ENCODE measurements at regions not wholly inside any gene's neighbourhood (a gene's known extent, or its start where the extent isn't known, plus 50 kb on each side); places are given as distances from the start of the nearest gene placed in this dataset.

DNA sequence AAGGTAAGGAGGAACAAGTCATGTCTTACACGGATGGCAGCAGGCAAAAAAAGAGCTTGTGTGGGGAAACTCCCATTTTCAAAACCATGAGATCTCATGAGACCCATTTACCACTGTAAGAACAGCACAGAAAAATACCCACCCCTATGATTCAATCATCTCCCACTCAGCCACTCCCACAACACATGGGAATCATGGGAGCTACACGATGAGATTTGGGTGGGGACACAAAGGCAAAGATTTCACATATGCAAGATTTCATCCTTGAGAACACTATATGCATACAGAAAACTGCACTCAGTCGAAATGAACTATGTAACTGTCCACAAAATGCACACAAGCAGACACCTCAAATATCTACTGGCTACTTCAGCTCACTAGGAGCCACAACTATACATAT lies 480.6 kb upstream of the BTBD3 start:
- DNase-seq = no peak

DNA sequence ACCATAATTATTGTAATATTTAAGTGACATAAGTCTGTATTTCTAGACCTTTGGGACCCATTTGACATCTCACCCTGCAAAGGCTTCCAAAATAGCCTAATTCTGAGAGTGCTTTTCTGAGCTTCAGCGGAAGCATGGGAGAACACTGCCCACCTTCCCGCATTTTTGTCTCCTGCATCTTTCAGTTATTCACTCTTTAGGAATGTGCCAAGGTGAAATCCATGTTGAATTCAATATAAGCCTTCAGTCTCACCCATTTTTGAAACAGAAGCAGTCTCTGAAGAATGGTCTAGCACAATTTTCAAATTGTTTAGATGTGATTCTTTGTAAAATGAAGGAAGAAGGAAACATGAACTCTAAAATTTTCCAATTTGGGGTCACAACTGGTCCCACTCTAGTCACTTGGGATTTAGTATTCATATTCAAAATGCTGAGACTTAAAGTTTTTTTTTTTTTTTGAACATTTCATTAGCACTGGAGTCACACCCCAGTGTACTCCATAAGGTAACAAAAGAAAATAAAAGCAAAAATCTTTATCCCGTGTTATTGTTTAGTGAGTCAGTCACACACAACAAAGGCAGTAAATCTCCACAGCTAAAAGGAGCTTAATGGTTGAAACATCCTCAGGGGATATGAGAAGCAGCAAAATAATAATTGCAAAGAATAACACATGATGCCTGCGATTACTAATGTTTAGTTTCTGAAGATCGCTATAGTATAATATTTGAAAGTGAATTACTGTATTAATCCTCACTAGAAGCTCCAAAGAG lies 479.9 kb upstream of the BTBD3 start:
- DNase-seq = no peak

GRCh38 chr20:11438412-11438811 lies 479.3 kb upstream of the BTBD3 start:
- no peak for DNase-seq

GRCh38 chr20:11443382-11444119 lies 474.1 kb upstream of the BTBD3 start:
- DNase-seq = no peak

DNA sequence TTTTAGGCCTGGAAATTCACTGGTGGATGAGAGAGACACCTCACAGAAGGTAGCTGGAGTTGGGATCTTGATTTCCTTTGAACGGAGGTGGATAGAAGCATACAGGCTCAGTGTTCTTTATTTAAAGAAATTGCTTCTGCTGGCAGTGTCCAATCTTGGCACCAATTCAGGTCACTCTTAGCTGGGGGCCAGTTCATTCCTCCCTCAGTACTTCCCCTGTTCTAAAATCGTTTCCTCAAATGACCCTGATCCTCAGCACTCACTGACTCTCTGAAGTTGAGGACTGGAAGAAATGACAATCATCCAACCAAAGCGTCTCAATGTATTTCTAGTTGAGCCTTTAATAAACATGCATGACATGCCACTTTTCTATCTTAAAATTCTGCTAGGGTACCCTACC lies 472.5 kb upstream of the BTBD3 start:
- DNase-seq = no peak

- no peak for DNase-seq
Observed at GRCh38 chr20:11445891-11446290, 471.8 kb upstream of the BTBD3 start.

DNA sequence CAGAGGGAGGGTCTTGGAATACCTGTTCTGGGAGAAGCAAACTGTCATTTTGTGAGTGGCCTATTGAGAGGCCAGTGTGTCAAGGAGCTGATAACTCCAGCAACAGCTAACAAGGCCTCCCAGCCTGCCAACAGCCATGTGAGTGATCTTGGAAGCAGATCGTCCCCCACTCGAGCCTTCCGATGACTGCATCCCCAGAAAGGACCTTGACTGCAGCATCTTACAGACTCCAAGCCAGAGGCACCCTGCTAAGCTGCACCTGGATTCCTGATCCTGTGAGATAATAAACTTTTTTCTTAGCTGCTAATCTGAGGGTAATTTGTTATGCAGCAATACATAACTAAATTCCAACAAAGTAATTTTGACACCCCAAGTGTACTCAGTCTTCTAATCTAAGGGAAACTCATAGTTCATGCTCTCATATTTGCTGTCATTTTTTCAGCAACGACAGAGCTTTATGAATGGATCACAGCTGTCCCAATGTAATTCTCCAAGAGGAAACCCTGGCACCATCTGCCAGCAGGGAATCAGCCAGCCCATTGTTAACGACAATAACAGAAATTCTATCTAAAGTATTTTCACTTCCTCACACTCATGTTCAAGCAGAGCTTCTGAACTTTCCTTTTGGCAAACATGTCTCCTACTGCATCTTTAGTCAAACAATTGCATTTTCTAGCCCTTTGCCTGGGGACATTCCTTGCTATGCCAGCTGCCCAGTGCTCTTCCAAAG lies 470.2 kb upstream of the BTBD3 start:
- DNase-seq = no peak

GRCh38 chr20:11448554-11448953 lies 469.1 kb upstream of the BTBD3 start:
- DNase-seq = no peak

DNA sequence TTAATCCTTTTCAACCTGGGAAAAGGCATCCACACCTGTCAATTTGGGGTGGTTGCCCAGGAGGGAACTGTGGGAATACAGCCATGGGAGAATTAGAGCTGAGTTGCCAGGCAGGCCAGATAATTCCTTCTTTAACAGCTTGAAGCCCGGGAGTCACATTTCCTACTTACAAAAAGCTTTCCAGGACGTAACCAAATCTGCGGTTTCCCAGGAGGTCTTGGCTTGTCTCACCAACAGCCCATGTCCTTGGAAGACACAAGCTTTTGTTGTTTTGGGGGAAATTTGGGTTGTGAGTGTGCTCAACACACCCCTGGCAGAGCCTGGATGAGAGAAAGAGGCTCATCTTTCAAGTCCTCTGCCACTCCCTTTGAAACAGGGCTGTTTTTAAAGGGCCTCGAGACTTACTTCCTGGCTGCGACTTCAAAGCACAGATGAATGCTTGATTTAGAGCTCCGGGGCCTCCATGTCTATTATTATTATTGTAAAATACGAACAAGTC lies 465.9 kb upstream of the BTBD3 start:
- DNase-seq = no peak

DNA sequence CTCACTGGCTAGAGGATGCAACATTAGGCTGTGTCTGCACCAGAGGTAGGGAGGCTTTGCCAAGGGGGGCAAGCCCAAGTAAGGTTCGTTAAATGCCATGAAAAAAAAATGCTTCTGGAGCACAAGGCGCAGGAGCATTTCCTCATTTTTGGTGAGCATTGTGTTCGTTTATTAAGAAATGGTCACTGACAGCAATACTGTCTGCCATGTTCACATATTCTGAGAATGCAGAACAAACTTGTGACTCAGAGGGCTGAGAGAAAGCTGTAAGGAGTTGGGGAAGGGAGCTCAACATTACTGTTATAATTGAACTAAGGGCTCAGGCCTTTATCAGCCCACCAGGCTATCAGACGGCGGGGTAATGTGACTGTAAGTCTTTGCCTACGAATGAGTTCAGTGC lies 465.4 kb upstream of the BTBD3 start:
- DNase-seq = no peak

- DNase-seq = no peak
Observed at GRCh38 chr20:11453430-11453829, 464.3 kb upstream of the BTBD3 start.

DNA sequence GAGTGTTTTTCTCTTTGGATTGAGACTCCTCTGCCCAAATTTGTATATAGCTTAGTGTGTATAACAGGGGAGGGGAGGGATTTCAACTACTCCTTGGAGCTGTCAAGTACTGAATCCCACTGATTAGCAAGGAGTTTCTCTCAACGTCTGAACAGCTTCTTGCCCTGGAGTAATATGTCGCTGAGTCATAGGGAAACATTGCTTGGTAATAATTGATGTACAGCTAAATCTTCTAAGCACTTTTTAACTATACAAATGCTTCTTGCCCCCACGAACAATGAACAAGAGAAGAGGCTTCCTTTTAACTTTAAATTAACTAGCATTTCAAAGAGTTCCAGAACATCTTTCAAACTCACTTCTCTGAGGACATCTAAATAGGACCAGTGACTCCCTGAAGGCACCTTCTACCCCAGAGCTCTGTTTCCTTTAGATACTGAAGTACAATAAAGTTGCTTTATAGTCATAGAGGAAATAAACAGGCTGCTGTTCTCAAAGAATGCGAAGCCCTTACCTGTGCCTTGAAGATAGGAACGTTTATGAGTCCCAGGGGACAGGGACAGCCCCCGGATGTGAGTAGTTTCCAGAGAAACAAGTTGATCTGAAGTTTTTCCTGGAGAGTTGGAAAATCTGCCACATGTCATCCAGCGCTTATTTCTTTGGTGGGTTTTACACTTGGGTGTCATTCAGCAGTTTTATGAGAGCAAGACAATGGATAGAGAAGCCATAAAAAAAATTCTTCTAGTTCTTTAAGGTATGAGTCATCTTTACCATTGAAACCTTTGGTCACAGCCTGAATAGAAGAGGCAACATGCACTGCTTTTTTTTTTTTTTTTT lies 462.5 kb upstream of the BTBD3 start:
- DNase-seq = no peak

DNA sequence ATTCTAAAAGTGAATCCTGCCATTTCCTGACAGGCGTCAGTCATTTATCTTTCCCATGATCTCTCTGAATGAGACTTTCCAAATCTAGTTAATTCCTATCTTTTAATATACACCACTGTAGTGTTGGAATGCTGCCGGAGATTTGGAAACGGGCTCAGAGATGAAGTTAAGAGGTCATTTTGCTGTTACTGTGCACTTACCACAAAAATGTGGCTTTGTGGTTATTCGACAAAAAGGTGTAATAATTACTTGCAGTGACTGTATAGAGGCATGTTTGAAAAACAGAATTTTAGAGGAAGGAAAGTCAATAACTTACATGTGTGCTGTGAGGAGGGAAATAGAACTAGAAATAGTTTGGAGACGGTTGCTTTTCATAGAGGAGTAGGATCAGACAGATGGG lies 460.2 kb upstream of the BTBD3 start:
- no peak for DNase-seq

DNA sequence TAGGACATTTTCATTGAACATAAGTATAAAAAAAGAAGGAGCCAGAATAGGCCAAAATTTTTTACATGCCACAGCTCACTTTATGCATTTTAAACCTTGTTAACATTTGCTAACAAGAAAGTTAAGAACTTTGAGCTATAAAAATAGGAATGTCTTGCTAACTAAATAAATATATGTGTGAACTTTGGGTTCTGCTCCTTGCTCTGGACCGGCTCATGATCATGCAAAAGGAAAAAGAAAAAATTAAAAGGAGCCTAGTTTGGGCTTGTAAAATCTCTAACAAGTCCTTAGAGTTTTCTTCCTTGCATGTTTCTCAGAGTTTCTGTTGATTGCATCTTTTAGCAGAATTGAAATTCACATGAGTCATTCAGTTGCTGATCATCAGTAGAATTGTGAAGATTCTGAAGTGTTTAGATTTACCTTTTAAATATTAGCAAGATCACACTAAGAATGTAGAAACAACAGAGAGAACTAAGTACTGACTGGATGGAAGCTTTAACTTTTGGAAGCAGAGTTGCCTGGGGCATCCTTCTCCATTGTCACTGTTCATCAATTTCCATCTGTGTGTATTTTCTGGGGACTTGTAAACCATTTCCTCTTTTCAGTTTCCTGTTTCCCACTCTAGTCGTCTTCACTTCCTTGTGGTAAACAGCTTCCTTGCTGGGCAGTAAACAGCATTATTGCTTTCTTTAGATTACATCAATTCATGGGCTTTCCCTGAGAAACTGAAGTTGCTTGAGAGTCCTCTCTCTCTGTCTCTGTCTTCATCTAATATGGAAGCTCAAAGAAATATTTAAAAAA lies 458.4 kb upstream of the BTBD3 start:
- DNase-seq = no peak

DNA sequence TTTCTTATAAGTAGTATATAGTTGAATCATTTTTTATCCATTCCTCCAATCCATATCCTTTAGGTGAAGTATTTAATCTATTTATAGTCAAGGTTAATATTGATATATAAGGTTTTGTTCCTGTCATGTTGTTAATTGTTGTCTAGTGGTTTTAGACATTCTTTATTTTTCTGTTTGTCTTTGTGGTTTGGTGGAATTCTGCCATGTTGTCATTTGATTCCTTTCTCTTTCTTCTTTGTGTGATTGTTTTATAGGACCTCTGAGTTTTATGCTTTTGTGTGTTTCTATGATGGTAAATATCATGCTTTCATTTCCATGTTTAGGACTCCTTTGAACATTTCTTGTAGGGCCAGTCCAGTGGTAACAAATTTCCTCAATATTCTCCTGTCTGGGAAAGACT lies 450.3 kb upstream of the BTBD3 start:
- no peak for DNase-seq

DNA sequence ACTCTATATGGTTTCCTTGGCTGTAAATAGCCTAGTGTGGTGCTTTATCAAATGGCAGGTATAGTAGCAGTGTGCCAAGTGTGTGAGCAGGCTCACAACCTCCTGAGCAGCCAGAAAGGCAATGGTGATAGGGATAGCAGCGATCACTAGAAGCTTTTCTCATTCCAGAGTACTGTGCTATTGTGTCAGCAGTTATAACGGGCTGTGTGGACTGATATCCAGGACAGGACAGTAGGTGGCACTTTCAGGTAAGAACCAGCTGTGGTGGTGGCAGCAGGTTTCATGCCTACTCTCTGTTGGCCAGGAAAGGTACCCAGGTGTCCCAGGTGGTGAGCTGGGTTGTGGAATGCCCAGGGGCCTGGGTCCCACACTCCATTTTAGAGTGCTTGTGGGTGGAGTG lies 448.8 kb upstream of the BTBD3 start:
- DNase-seq = no peak

- no peak for DNase-seq
Observed at GRCh38 chr20:11469795-11470435, 447.8 kb upstream of the BTBD3 start.

DNA sequence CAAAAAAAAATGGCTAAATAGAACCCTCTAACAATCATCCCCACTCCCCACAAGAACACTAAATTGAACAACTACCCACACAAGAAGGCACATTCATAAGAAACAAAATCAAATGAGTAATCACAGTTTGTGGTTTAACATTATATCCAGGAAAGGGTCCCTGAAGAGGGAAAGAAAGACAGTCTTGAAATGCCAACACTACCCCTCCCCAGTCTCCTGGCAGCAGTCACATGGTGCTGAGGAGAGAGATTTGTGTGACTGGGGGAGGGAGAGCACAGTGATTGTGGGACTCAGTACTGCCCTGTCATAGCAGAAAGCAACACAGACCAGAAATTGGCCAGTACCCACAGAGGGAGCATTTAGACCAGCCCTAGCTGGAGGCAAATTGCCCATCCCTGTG lies 443.7 kb upstream of the BTBD3 start:
- no peak for DNase-seq

DNA sequence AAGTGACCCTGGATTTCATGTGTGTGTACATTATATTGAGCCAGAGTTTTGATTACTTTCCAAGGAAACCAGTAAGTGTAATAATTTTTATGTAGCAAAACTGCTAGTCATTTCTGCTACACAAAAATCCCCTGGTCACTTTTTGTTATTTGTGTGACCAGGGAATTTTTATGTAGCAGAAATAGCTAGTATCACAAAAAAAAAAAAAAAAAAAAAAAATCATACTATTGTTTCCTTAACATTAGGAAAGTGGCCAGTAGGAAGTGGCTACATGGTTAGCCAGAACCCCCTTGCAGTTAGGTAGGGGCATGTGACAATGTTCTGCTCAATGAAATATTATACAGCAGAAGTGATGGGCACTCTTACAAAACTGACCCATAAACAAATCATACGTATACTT lies 434.0 kb upstream of the BTBD3 start:
- DNase-seq = no peak

DNA sequence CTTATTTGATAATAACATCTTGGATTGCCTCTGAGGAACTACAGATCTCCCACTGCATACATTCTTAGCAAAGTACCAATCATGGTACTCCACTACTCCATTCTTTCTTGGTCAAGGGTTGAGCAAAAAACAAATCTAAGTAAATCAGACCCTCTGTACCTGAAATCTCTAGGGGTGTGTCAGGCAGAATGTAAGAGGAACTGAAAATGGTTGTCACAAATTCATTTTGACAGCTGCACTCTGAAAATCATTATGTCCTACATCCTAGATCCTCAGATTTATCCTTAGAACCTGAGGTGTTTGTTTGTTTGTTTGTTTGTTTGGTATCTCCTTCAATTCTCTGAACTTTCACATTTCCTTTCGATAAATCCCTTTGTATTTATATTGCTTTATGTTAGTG lies 433.2 kb upstream of the BTBD3 start:
- DNase-seq = no peak

- DNase-seq = no peak
Observed at GRCh38 chr20:11492386-11492785, 425.3 kb upstream of the BTBD3 start.
